ENCODE measurements at regions not wholly inside any gene's neighbourhood (a gene's known extent, or its start where the extent isn't known, plus 50 kb on each side); places are given as distances from the start of the nearest gene placed in this dataset.
A peak's percentile ranks its signal among the peaks of the same experiment; 100 is the strongest.

GRCh38 chr2:215684448-215685237 is 248.8 kb upstream of the FN1 start:
- peak; percentile 93 for DNase-seq

DNA sequence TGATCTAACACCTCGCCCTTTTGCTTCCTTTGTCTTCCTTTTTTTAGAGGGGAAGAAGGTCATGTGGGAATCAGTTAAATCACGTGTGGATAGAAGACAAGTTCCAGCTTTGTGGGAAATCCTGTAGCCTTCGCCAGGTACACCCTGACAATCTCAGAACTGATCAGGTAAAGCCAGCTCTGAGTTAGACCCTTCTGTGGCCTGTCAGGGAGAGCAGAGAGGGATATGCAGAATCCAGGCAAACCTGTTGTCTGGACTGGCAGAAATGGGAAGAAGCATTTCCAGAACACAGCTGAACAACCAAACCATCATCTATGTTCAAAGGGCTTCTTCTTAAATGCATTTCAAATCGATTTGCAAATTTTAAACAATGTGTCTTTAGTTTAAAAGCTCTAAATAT is 247.4 kb upstream of the FN1 start:
- no peak for DNase-seq

GRCh38 chr2:215681799-215682596 is 246.1 kb upstream of the FN1 start:
- DNase-seq: no peak

- DNase-seq: peak; percentile 97
Observed at GRCh38 chr2:215680605-215681598, 245.0 kb upstream of the FN1 start.

- DNase-seq: no peak
Observed at GRCh38 chr2:215678094-215678493, 242.2 kb upstream of the FN1 start.

GRCh38 chr2:215677481-215677880 is 241.6 kb upstream of the FN1 start:
- DNase-seq: peak; percentile 73

DNA sequence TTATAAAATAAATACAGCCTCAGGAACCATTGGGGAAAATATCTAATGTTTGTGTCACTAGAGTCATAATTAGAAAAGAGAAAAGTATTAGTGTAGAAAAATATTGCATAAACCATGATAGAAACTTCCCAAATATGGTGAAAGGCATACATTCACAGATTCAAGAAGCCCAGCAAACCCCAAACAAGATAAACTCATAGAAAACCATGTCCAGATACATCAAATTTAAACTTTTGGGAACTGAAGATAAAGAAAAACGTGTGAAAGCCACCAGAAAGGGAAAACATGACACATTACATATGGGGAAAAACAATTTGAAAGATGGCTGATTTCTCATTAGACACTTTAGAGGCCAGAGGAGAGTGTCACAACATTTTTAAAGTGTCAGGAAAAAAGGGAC is 236.5 kb upstream of the FN1 start:
- no peak for DNase-seq

- DNase-seq: no peak
Observed at GRCh38 chr2:215671691-215672090, 235.8 kb upstream of the FN1 start.

- no peak for DNase-seq
Observed at GRCh38 chr2:215671244-215671643, 235.4 kb upstream of the FN1 start.

DNA sequence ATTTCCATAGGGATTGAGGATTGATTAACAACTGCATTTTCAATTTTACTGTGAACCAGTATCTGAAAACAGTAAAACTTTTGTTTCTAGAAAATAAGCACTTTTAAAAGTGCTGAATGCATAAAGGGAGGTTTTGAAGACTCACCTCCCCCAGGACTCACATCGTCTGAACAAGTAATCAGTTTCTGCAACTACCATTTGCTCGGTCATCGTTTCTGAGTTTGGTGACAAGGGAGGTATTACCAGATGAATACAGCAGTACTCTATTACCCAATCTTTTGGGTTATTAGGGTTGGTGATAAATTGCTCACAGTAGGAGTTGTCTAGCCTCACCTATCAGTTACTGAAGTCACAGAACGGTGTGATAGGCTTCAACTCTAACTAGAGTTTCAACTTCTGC is 234.5 kb upstream of the FN1 start:
- no peak for DNase-seq

DNA sequence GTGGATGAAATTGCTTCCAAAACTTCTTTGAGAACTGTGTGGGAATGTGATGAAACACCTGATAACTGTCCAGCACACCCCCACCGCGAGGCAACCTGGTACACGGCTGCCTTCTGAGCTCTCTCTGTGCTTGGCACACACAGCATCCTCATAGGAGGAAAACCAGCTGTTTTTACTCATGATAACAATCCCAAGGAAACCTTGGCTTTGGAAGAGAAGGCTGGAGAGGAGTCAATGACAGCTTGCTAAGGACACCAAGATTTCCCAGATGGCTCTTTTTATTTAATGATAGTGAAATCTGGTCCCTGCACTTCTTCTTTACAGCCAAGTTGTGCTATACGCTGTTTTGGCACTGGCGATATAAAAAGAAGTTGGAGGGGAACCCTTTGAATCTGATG is 232.5 kb upstream of the FN1 start:
- DNase-seq: no peak

GRCh38 chr2:215667585-215668377 is 231.9 kb upstream of the FN1 start:
- DNase-seq: no peak

DNA sequence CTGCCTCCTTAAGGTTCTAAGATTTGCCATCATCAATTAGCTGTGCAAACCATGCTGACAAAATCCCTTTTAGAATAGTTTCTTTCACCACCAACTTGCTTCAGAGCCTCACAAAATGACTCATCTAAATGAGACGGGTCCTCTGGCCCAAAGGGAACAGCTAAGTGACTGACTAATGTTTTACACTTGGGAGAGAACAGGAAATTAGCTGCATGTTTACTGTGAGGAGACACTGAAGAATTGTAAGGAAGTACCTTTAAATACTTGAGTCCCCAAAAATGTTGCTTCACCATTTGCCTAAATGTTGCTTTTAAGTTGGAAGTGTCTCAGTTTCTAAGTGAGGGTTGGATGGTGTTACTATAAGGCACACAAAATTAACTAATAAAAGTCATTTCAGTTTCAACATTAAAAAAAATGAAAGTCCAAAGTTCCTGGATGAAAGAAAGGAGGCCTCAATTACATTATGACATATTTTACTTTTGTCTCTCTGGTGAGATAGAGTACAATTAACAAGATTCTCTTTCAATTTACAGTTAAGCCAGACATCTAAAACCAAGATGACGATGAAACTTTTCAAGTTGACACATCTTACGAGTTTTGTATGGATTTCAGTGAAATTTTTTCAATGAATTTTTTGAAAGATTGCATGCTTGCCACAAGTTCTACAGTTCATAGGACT is 229.1 kb upstream of the FN1 start:
- peak; percentile 98 for DNase-seq

- DNase-seq: no peak
Observed at GRCh38 chr2:215662715-215663114, 226.8 kb upstream of the FN1 start.

GRCh38 chr2:215660687-215661086 is 224.8 kb upstream of the FN1 start:
- peak; percentile 84 for DNase-seq

- DNase-seq: no peak
Observed at GRCh38 chr2:215659650-215660049, 223.8 kb upstream of the FN1 start.

GRCh38 chr2:215658635-215659305 is 222.9 kb upstream of the FN1 start:
- no peak for DNase-seq

DNA sequence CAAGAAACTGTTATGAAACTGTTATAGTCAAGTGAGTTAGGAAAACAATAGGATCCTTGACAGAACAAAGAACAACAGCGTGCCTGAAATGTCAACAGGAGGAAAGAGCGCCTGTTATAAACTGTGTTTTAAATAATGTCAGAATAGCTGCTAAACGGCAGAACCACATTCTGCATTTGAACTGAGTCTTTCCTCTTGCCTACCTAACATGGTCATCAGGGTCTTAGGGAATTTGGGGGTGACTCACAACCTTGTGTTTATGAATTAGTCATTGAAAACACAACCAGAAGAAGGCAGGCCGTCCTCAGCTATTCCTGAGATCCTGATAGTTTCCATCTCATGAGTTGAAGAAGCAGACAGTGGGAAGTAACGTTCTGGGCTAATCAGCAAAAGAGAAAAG is 222.0 kb upstream of the FN1 start:
- peak; percentile 98 for DNase-seq

DNA sequence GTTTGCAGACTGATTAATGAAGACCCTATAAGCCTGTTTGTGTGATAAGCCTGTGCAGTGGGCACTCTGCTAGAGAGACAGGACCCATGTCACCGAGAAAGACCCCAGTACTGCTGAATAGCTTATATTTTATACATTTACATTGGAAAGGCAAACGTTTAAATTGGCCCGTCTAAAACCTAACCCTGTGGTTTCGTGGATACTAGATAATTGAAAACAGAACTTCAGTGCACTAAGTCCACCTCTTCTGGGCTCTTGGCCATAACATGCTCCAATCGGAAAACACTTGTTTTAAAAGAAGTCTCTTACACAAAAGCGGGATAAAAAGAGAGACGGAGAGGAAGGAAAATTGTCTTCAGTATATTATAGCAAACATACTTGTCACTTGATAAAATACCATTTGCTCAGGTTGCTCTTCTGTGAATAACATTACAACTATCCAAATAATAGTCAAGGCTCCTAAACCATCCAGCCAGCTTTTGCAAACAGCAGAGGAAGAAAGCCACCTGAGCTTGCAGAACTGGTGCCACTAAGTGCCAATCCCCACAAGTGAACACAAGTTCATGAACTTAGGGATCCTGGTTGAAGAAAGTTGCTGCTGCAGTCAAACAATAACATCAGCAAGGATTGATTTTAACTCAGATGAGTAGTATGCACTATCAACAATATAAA is 218.4 kb upstream of the FN1 start:
- DNase-seq: peak; percentile 85

GRCh38 chr2:215653344-215654030 is 217.6 kb upstream of the FN1 start:
- DNase-seq: peak; percentile 60
